ENCODE measurements at regions not wholly inside any gene's neighbourhood (a gene's known extent, or its start where the extent isn't known, plus 50 kb on each side); places are given as distances from the start of the nearest gene placed in this dataset.

DNA sequence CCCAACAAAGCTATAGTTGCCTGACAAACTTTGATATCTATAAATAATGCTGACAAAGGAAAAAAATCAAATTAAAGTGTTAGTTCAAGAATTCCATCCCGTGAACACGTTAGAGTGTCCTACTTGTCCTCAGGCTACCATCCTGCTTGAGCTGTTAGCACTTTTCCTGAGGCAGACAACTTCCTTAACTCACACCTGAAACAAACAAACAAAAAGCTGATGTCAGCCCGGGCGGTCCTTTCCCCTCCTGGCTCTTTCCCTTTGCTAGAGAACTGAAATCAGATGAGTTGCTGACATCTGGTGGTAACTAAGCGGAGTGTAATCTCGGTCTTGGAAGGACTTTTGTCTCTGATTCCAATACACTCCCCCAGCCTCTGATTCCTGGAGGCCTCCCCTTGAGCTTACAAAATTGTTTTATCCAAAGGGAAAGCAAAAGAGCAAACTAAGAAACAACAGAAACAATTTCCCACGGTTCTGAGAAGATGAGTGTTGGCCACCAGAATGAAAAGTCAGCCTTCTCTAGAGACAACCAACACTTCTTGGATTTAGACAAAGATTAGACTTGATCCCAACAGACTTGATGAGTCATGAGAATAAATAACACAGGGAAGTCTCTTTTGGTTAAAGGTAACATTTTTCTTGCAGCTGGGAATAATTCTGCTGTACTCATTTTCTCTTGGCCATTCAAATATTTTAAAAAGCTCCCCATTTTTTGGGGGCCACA is 135.4 kb downstream of the PROX1 start:
- TF ChIP-seq RARB (CRISPR knock-in tag; IDR thresholded peaks at IDR 0.05) (no peak), ZNF70 (CRISPR knock-in tag; IDR thresholded peaks at IDR 0.05) (peak; percentile 57; the same call in 1 of the 2 replicates)
- ATAC-seq = peak; percentile 97

DNA sequence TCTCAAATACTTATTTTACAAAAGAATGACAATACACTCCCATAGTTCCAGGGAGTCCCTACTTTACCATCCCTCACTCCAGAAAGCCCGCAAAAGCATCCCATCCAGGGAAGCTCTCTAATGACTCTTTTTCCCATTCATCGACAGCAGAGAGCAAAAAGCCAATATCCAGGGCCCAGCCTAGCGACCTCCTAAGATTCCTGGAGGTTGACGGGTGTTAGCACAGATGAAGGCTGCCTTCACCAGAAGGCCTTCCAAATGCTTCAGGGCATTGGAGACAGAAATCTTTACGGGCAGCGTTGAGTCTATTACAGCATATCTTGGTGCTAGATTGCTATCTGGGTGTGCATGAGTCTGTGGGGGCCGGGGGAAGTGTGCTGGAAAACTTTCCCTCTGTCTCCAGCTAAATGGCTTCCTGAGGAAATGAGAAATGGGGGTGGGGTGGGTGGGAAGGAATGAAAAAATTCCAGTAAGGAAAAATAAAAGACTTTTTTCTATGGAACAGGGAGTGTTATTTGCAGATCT is 136.6 kb downstream of the PROX1 start:
- TF ChIP-seq ZC3H10 (CRISPR knock-in tag; IDR thresholded peaks at IDR 0.05) (no peak), ESRRG (CRISPR knock-in tag; IDR thresholded peaks at IDR 0.05) (no peak), CSDC2 (CRISPR knock-in tag; IDR thresholded peaks at IDR 0.05) (no peak), ARNTL (CRISPR knock-in tag; IDR thresholded peaks at IDR 0.05; ENCODE audit: borderline replicate concordance, low read depth) (no peak), ISL1 (CRISPR knock-in tag; IDR thresholded peaks at IDR 0.05) (no peak), BACH2 (CRISPR knock-in tag; IDR thresholded peaks at IDR 0.05; ENCODE audit: borderline replicate concordance) (no peak), ZNF70 (CRISPR knock-in tag; IDR thresholded peaks at IDR 0.05) (no peak), SNAI2 (CRISPR knock-in tag; IDR thresholded peaks at IDR 0.05) (no peak), OSR1 (CRISPR knock-in tag; IDR thresholded peaks at IDR 0.05) (no peak), PPARA (CRISPR knock-in tag; IDR thresholded peaks at IDR 0.05; ENCODE audit: borderline replicate concordance) (no peak), ZNF565 (CRISPR knock-in tag; conservative IDR thresholded peaks at IDR 0.05; ENCODE audit: low read depth) (no peak), TCF4 (CRISPR knock-in tag; IDR thresholded peaks at IDR 0.05; ENCODE audit: borderline replicate concordance) (no peak)
- TF ChIP-seq, protein P1, sequence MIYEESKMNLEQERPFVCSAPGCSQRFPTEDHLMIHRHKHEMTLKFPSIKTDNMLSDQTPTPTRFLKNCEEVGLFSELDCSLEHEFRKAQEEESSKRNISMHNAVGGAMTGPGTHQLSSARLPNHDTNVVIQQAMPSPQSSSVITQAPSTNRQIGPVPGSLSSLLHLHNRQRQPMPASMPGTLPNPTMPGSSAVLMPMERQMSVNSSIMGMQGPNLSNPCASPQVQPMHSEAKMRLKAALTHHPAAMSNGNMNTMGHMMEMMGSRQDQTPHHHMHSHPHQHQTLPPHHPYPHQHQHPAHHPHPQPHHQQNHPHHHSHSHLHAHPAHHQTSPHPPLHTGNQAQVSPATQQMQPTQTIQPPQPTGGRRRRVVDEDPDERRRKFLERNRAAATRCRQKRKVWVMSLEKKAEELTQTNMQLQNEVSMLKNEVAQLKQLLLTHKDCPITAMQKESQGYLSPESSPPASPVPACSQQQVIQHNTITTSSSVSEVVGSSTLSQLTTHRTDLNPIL (CRISPR knock-in tag; IDR thresholded peaks at IDR 0.05; ENCODE audit: low read depth) = no peak
- TF ChIP-seq, protein P2, sequence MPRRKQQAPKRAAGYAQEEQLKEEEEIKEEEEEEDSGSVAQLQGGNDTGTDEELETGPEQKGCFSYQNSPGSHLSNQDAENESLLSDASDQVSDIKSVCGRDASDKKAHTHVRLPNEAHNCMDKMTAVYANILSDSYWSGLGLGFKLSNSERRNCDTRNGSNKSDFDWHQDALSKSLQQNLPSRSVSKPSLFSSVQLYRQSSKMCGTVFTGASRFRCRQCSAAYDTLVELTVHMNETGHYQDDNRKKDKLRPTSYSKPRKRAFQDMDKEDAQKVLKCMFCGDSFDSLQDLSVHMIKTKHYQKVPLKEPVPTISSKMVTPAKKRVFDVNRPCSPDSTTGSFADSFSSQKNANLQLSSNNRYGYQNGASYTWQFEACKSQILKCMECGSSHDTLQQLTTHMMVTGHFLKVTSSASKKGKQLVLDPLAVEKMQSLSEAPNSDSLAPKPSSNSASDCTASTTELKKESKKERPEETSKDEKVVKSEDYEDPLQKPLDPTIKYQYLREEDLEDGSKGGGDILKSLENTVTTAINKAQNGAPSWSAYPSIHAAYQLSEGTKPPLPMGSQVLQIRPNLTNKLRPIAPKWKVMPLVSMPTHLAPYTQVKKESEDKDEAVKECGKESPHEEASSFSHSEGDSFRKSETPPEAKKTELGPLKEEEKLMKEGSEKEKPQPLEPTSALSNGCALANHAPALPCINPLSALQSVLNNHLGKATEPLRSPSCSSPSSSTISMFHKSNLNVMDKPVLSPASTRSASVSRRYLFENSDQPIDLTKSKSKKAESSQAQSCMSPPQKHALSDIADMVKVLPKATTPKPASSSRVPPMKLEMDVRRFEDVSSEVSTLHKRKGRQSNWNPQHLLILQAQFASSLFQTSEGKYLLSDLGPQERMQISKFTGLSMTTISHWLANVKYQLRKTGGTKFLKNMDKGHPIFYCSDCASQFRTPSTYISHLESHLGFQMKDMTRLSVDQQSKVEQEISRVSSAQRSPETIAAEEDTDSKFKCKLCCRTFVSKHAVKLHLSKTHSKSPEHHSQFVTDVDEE (CRISPR knock-in tag; IDR thresholded peaks at IDR 0.05) = no peak
- no peak for ATAC-seq

DNA sequence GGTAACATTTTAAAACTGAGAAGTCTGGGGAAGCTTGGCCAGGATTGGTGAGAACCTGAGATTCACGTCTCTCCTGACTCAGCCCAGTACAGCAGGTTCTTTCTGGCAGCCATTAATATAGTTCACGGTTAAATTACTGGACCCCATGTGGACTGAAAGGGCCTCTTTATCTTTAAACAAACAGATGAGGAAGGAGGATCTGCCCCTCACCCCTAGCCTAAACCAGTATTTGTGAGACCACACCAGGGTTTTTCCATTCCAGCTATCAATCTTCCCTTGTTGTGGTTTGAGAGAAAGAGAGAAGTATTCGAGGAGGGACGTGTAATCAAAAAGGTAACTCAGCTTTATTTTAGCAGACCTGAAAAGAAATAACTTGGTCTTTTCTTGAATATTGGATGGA is 137.1 kb downstream of the PROX1 start:
- TF ChIP-seq ZNF565 (CRISPR knock-in tag; conservative IDR thresholded peaks at IDR 0.05; ENCODE audit: low read depth) (no peak), ESRRG (CRISPR knock-in tag; IDR thresholded peaks at IDR 0.05) (no peak), GLIS3 (CRISPR knock-in tag; IDR thresholded peaks at IDR 0.05) (no peak), OSR1 (CRISPR knock-in tag; IDR thresholded peaks at IDR 0.05) (no peak), ZFP3 (CRISPR knock-in tag; IDR thresholded peaks at IDR 0.05) (no peak), ZC3H10 (CRISPR knock-in tag; IDR thresholded peaks at IDR 0.05) (no peak), BACH2 (CRISPR knock-in tag; IDR thresholded peaks at IDR 0.05; ENCODE audit: borderline replicate concordance) (no peak), TCF4 (CRISPR knock-in tag; IDR thresholded peaks at IDR 0.05; ENCODE audit: borderline replicate concordance) (no peak), ISL1 (CRISPR knock-in tag; IDR thresholded peaks at IDR 0.05) (no peak), ZNF70 (CRISPR knock-in tag; IDR thresholded peaks at IDR 0.05) (no peak), ARNTL (CRISPR knock-in tag; IDR thresholded peaks at IDR 0.05; ENCODE audit: borderline replicate concordance, low read depth) (no peak), RARB (CRISPR knock-in tag; IDR thresholded peaks at IDR 0.05) (no peak), CSDC2 (CRISPR knock-in tag; IDR thresholded peaks at IDR 0.05) (no peak), TOX (CRISPR knock-in tag; IDR thresholded peaks at IDR 0.05; ENCODE audit: borderline replicate concordance) (no peak)
- TF ChIP-seq, protein P3, sequence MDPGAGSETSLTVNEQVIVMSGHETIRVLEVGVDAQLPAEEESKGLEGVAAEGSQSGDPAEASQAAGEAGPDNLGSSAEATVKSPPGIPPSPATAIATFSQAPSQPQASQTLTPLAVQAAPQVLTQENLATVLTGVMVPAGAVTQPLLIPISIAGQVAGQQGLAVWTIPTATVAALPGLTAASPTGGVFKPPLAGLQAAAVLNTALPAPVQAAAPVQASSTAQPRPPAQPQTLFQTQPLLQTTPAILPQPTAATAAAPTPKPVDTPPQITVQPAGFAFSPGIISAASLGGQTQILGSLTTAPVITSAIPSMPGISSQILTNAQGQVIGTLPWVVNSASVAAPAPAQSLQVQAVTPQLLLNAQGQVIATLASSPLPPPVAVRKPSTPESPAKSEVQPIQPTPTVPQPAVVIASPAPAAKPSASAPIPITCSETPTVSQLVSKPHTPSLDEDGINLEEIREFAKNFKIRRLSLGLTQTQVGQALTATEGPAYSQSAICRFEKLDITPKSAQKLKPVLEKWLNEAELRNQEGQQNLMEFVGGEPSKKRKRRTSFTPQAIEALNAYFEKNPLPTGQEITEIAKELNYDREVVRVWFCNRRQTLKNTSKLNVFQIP (CRISPR knock-in tag; IDR thresholded peaks at IDR 0.05; ENCODE audit: borderline replicate concordance, low read depth) = no peak
- TF ChIP-seq, protein P4, sequence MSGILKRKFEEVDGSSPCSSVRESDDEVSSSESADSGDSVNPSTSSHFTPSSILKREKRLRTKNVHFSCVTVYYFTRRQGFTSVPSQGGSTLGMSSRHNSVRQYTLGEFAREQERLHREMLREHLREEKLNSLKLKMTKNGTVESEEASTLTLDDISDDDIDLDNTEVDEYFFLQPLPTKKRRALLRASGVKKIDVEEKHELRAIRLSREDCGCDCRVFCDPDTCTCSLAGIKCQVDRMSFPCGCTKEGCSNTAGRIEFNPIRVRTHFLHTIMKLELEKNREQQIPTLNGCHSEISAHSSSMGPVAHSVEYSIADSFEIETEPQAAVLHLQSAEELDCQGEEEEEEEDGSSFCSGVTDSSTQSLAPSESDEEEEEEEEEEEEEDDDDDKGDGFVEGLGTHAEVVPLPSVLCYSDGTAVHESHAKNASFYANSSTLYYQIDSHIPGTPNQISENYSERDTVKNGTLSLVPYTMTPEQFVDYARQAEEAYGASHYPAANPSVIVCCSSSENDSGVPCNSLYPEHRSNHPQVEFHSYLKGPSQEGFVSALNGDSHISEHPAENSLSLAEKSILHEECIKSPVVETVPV (CRISPR knock-in tag; IDR thresholded peaks at IDR 0.05) = no peak
- no peak for ATAC-seq

Measured in SK-N-SH treated with all-trans-retinoic acid at 6 μM for 48 hours (cell line).